HG02610 (cell line): ENCODE measurements at regions not wholly inside any gene's neighbourhood (a gene's known extent, or its start where the extent isn't known, plus 50 kb on each side); places are given as distances from the start of the nearest gene placed in this dataset.

Experiments used
- ATAC-seq: cut with Tn5 transposase; IDR thresholded peaks from one replicate; pipeline ENCODE4 v1.9.1; 2021; ENCODE audit warnings: mild to moderate bottlenecking, moderate library complexity; ENCODE audit not compliant: unreplicated experiment

DNA sequence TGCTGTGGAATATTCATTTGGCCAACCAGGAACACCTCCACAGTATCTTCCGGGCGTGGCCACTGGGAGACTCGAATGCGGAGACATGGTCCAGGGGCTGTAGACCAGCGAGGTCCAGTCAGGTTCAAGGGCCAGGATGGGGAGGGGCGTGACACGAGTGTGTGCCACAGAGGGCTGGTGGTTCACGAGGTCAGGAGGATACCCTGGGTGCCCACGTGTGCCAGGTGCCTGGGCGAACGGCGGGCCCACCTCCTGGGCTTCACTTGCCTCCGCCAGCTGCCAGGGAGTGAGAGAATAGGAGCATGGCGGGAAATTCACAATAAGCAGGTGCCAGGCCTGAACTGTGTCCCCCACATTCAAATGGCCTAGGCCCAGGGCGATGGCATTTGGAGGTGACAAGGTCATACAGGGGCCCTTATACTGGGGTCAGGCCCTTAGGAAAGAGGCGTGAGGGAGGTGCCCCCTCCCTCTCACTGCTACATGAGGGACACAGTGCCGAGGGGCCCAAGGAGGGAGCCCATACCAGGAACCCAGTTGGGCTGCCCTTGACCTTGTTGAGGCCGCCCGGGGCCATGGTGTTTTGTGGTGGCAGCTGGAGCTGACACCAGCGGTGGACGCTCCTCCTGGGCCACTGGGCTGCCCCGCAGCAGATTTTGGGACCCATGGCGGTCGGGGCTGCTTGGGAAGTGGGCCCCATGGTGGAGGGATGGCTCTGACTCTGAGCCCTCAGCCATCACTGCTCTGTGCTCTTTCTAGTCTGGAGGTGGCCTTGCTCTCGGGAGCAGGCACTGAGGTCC lies 1268.9 kb downstream of the BRD1 start:
- ATAC-seq, result no peak

DNA sequence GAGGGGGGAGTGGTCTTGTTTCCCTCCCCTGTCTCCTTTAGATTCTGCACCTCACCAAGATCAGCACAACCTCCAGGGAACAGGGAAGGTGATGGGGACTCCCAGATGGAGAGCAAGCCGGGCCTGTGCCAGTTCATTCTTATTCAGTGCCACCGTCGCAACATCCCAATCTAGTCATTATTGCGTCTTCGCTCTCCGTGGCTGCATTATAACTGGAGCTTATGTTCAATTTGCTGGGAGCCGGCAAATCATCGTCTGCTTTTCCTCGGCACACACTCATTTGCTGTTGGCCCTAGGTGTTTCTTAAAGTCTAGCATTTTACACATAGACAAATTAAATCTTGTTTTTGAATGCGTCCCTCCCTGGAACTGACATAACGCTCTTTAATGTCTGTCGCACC lies 1269.7 kb downstream of the BRD1 start:
- ATAC-seq, result no peak

DNA sequence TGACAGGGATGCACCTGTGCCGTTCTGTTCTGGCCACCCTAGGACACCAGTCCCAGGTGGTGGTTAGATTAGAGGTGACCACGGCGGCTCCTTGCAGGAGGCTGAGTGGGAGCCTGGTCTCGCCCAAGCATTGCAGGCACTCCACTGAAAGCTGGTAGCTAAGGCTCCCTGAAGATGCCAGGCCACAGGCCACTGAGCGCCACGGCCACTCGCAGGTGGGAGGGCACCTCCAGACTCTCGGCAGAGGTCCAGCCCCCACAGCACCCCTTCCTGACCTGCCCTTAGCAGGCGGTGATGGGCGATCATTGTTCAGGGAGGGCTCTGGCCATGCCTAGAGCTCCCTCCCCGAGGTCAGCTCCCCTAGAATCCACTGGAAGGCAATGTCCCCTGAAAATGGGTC lies 1270.2 kb downstream of the BRD1 start:
- no peak for ATAC-seq

DNA sequence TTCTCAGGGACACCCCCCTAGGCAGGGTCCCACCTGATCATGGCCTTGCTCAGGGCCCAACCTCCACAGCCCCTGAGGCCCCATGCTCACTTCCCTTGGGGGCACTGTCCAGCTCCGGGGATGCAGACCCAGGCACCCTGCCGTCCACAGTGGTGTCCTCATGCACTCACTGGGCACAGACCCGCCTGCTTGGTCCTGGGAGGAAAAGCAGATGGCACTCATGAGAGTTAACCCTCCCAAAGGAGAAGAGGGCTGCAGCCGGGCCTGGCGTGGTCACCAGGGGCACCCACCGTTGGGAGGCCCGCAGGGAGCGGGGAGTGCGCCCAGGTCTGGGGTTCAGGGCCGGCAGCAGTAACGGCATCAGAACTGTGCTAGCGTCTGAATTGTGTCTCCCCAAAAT lies 1270.9 kb downstream of the BRD1 start:
- ATAC-seq, result no peak

DNA sequence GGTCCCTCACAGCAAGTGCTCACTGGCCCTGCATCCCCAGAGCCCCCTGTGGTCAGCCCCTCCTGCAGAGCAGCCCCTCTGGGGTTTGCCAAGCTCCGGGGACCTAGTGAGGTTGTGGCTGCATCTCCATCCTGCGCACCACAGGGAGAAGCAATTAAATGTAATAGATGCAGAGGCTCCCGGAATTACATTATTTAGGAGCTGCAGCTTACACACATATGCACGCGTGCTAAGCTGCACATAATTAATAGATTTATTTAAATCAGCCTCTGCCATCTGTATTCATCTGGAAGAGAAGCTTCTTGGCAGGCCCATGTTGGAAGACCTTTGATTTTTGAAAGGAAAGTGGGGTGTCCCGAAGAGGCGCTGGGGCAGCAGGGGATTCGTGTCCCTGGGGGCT lies 1271.5 kb downstream of the BRD1 start:
- no peak for ATAC-seq

DNA sequence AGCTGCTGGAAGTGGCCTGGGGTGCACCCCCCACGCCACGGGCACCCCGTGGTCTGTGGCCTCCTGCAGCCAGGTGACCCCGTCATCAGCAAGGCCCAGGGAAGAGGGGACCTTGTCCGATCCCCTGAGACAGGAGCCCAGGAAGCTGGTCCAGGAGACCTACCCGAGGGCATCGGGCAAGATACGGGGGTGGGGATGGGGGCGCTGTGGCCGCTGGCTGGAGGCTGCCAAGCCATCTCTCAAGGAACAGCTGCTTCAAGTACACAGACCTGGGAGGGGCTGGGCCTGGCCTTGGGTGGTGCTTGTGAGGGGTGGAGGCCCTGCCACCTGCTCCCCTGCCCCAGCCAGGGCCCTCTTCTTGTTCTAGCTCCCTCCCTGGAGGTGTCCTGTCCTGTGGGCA lies 1272.1 kb downstream of the BRD1 start:
- no peak for ATAC-seq

DNA sequence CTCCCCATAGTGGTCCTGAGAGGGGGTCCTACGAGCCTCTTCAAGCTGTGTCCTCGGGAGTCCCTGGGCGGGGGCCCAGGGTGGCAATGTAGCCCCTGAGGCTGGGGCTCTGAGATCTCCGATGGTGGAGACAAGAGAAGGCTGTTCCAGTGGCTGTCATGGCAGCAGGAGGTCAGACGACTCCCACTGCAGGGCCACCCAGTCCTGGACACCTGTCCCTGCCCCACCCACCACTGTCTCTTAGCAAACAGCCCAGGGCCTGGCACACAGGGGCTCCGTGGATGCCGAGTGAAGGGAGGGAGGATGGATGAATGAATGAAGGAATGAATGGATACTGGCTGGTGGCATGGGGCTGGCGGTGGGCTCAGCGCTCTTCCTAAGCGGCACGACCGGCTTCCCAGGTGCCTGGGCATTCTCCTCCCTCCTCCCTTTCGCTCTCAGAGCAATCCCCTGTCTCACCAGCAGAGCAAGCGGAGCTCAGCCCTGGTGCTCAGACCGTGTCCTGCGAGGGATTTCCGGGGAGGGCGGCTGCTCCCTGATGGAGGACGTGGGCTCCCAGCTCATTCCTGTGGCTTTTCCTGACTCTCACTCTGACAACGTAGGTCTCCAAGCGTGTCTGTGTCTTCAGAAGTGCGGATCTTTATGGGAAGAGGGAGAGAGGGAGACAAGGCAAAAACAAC lies 1272.6 kb downstream of the BRD1 start:
- no peak for ATAC-seq

DNA sequence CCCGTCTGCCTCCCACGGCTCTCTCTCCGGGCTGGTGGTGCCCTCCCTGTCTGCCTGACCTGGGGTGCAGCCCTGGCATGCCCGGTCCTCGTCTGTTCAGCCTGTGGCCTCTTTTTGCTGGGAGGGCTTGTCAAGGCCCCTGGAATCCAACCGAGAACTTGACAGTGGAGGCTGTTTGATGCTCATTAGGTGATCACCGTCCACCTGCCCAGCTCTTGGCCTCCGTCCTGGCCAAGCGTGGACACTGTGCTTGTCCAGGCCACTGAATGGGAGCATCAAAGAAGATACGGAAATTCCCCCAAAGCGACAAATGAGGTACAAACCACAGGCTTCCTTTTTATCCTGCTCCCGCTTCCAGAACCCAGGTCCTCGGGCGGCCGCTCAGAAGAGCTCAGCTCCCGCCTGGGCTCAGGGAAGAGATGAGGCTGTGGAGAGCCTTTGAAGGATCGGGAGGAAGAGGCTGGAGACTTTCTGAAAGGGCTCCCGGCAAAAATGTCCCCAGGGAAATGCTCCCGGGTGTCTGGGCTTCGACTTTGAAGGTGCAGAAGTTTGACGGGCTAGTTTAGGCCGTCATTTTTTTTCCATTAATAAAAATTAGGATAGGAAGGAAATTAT lies 1273.9 kb downstream of the BRD1 start:
- ATAC-seq, result no peak

DNA sequence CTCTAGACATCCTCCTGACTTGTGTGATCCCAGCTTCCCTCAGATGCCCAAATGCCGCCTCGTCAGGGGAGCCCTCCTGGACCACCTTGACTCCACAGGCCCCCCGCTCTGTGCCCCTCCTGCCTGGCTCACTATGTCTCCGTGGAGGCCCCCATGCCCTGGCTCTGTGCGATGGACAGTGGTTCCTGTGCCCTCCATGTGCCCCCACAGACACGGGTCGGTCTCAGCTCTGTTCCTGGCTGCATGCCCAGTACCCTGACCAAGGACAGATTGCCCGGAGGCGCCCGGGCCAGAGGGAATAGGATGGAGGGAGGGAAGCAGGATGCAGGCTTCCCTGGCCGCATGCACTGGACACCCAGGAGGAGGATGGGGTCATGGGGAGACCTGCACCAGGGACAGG lies 1274.6 kb downstream of the BRD1 start:
- ATAC-seq, result no peak

DNA sequence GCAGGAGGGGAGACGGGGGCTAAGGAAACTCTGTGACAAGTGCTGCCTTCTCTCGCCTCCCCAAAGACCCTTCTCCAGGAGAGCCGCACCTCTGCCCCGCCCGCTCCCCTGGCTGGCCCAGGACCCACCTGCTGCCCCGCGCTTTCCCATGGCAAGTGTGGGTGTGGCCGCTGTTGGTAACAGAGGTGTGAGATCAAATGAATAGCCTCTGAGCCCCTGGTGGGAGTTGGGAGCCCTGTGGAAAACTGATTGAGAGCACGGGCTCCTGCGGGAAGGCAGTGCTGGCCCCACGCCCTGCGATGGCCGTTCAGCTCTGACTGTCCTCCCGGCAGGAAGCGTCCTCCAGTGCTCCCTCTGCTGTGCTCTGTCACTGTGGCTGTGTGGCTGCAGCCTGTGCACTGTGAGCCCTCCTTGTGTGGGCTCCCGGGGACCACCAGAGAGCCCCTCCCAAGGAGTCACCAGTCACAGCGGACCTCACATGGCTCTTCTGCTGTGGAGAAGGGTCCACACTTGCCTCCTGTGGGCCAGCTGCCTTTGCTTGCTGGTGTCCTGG lies 1275.9 kb downstream of the BRD1 start:
- ATAC-seq, result no peak

DNA sequence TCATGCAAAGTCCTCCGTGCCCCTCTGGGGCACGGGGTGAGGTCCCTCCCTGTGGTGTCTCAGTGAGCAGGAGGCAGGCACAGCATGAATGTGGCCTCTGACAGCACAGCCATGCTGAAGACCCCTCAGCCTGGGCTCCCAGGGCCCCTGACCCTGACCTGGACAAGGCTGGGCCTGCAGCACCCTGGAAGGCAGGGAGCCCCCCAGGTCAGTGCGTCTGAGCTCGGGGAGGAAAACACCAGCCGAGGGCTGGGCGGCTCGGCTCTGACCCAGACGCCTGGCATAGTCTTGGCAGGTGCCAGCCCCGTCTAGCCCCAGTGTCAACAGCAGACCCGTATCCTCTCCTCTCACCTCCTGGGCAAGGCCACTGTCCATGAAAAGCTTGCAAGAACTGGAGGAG lies 1276.6 kb downstream of the BRD1 start:
- ATAC-seq, result no peak

DNA sequence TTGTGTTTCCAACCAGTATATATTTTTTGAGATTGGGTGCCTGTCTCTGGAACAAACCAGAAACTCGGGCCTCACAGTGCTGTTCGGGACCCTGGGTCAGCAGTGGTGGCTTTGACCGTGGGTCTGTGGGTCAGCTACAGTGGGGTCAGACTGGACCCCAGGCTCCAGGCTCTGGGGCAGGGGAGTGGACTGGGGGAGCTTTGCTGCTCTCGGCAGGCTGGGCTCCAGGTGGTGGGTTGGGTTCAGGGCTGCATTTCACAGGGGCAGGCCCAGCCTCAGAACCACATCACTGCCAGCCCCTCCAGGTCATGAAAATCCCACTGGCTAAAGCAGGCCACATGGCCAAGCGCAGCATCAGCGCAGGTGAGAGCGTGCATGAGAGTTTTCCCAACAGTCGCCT lies 1279.3 kb downstream of the BRD1 start:
- ATAC-seq, result no peak

DNA sequence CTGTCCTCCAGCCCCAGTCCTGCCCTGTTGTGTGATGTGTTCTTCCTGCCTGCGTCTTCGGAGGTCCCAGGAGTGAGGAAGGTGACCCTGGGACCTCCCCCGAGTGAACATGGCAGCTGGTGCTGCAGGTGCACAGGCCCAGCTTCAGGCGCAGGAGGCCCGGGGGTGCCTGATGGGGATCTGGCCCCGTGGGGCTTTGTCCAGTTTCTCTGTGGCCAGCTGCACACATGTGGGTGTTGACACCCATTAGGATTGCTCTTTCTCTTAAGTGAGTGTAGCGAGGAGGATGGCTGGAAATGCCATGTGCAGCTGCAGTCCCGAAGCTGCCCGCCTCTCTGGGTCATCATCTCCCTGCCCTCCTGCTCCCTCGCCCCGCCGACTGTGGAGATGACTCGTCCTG lies 1279.7 kb downstream of the BRD1 start:
- no peak for ATAC-seq

DNA sequence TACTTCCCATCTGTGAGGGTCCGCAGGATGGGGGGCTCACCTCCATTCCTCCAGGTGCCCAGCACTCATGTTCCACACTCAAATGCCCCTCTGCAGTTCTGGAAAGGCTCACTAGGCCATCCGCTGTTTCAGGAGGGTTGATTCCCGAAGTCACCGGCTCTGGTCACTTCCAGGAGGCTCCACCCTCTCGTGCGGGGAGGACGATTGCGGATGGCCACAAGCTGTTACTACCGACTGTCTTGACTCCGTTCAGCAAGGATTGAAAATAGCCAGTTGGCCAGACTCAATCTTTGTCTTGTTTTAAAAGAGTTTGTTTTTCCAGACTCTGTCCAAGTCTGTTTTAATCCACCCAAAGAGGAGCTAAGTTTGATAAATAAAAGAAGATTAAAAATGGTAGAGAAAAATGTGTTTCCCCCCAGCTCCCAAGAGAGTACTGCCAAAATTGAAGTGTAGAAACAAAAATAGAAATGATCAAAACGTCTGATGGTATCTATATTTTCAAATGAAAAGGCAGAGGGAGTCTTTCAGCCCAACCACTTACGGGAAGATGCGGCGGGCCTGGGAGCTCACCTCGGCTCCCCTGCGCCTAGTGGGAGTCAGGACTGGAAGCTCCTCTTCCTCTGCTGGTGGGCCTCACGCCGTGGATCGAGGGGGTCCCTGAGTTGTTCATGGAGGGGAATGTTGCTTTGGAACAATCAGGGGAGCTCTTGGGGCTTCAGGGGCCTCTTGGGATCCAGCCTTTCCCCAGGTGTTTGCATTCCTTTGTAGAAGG lies 1280.8 kb downstream of the BRD1 start:
- no peak for ATAC-seq

DNA sequence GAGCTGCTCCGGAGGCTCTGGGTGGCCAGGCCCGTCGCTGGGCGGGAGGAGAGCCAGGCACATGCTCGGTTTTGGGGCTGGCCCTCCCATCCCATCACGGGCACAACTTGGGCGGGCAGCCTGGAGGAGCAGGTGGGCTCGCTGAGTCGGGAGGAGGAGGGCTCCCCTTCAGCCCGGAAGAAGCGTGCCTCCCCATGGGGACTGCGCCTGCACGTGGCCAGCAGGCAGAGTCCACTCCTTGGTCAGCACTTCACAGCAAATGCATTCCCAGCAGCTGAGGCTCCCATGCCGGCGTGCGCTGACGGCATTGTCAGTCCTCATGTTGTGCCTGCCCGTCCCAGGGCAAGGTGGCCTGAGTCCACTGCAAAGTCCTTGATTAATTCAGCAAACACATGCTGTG lies 1281.7 kb downstream of the BRD1 start:
- no peak for ATAC-seq

DNA sequence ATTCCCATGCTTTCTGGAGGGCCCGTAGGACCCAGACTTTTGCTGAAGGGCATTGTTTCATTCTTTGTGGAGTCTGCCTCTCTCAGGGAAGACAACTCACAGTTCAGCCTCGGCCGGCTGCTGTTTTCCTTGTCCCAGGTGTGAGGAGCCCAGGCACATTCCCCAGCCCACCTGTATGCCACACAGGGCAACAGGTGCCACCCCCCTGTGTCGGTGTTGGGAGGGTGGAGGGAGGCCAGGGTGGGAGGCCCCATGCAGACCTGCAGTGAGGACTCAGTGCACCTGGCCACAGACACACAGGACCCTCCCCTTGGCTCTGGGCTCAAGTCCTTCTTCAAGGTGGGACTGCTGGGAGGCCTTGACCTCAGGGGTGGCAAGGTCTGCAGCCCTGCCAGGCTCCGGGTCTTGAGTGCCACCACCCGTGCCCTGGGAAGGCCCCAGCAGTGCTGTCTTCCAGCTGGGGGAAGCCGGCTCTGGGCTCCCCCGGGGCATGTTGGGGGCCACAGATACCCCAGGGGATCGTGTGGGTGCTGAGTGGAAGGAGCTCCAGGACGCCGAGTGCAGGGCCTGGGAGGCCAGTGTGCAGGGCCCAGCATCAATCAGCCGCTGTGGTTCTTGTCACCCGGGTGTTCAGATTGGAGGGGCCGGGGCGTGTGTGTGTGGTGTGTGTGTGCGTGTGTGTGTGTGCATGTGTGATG lies 1286.1 kb downstream of the BRD1 start:
- ATAC-seq, result no peak

DNA sequence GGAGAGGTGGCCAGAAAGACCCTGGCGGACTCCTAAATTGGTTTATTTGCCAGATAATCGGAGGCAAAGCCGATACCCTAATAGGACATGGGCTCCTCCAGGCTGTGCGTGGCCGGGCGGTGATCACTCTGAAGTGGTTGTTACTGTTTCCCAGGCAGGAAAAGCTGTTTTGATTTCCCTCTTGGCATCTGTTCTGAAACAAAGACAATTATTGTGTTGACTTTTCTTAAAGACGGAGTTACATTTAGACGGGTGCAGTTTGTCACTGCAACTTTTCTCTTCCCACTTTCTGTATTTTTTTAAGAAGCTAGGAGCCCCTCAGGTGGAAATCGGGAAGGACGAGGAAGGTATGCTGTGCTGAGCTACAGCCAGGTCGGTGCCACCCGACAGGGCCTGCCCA lies 1288.4 kb downstream of the BRD1 start:
- no peak for ATAC-seq

DNA sequence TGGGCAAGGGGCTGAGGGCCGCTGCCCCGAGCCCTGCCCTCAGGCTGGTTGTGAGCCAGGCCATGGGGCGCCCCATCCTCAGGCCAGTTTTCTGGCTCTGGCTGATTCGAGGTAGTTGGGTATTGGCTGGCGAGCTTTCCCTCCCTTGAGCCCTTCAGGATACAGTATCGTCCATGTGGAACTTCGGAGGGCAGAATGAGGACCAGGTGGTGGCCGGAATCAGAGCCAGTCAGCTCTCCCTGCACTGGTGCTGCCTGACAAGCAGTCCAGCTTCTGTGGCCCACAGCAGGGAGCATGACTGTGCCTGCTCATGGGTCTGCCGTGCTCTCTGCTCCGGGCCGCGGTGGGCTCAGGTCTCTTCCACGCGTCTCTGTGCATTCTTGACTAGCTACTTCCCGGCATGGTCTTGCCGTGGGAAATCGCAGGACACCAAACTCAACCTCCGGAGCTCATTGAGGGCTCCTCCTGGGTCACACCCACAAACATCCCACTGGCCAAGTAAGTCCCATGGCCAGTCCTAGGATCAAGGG lies 1289.3 kb downstream of the BRD1 start:
- ATAC-seq, result no peak

DNA sequence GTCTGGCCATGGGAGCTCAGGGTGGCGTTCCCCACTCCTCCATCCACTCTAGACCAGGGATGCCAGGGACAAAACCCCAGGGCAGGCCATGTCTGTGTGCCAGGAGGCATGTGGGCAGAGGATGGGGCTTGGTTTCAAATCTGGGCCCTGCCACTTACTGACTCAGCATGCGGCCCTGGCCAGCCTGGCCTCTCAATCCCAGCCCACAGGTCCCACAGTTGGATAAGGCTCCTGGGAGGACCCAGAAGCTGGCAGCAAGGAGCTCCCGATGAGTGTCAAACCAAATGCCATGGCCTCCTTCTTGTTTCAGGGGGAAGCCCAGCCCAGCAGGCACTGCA lies 1290.4 kb downstream of the BRD1 start:
- ATAC-seq, result no peak

DNA sequence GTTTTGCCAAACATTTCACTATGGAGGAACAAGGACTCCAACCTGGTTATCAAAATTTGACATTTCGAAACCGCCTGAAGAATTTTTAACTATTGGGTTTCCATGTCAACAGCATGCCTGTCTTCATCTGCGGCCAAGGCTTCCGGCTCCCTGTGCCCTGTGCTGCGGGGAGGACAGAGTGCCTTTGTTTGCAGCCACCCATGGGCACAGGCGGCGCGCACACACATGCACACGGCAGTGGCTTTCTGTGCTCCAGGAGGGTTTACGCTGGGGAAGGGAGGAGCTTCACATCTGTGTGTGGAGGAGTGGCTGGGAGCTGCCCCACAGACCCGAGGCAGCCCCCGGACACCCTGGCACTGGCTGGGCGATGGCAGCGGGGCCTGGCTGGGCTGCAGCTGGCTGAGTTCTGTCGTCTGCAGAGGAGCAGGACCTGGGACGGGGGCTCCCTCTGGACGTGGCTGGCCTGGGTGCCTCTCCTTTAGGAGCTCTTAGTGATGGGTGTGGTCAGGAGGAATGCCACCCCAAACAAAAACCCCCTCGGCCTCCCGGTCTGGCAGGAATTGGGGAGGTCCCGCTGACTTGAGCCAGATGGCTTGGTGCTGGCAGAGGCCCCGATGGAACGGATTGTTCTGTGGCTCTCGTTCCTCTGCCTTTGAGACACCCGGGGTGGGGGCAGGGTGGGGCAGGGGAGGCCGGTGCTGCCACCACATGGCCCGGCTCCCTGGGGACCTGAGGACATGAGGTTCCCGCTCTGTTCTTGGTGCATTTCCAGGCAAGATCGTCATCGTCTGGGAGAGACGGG lies 1290.9 kb downstream of the BRD1 start:
- no peak for ATAC-seq
